ENCODE measurements at regions not wholly inside any gene's neighbourhood (a gene's known extent, or its start where the extent isn't known, plus 50 kb on each side); places are given as distances from the start of the nearest gene placed in this dataset.

DNA sequence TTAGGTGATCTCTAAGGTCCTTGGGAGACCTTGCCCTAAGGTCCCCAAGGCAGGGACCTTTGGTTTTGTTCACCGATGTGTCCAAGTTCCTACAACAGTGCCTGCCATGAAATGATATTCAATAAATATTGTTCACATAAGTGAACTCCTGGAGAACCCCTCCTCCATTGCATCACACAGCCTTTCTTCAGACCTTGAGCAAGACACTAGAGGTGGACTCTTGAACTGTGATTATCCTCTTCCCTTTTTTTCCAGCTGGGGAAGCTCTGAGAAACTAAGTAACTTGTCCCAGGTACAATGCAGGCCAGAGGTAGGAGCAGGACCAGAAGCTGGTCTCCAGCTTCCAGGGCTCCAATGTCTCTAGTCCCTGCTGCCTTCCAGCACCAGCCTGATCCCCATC, 76.6 kb upstream of the LMO1 start:
- no peak for DNase-seq

DNA sequence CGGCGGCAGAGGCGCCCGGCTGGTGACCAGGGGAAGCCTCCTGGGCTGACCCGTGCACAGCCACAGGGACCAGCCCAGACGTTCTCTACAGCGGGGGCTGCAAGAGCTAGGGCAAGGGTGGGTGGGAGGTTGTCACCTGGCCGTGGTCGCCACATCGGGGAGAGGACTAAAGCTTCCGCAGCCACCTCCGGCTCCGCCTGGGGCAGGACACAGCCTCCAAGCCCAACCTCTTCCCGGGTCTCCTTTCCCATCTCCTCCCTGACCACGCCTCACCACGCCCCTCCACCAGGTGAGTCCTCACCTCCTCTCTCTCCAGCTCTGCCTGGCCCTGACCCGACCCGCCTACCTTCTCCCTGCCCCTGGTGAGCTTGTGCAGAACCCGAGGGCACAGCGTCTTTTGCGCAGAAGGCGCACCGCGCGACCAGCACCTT, 75.9 kb upstream of the LMO1 start:
- DNase-seq: no peak

DNA sequence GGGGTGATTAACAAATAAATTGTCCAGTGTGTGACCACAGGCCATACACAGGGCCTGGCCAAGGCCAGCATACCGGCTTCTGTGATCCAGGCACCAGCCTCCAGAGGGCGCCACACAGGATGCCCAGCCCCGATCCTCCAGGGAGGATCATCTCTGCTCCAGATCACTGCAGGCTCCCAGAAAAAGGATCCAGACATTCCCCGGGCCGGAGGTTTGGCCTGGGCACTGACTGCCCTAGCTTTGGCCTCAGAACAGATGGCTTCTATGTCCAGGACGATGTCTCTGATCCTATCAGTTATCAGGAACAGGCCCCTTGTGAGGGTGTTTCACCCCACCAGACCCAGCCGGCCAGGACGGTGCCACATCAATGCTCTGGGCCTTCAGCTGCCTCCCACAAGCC, 74.5 kb upstream of the LMO1 start:
- no peak for DNase-seq

DNA sequence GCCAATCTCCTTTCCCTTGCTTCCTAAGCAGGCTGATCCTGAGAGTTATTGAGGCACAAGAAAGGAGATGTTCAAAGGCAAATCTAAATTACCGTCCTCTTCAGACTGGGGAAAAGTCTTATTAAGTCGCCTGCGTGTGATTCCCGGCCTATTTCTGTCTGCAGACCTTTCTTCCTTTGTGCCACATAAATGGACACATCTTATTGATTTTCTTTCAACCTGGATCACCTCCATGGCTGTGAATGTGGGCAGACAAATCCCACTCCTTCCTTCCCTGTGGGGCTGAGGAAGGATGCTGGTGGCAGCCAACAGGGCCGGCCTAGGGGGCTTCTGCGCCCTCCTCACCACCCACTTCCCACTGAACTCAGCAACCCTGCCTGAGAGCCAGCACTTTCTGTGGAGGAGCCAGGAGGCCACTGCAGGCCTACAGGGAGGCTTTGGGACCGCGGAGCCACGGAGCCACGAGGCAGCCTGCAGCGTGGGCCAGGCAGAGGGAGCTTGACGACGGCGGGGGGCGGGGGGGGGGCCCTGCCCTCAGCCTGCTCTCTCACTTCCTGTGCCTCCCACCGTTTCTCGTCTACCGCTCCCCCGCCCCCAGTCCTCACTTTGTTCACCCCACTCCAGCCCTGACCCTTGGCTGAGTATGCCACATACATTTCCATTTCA, 73.6 kb upstream of the LMO1 start:
- no peak for DNase-seq

DNA sequence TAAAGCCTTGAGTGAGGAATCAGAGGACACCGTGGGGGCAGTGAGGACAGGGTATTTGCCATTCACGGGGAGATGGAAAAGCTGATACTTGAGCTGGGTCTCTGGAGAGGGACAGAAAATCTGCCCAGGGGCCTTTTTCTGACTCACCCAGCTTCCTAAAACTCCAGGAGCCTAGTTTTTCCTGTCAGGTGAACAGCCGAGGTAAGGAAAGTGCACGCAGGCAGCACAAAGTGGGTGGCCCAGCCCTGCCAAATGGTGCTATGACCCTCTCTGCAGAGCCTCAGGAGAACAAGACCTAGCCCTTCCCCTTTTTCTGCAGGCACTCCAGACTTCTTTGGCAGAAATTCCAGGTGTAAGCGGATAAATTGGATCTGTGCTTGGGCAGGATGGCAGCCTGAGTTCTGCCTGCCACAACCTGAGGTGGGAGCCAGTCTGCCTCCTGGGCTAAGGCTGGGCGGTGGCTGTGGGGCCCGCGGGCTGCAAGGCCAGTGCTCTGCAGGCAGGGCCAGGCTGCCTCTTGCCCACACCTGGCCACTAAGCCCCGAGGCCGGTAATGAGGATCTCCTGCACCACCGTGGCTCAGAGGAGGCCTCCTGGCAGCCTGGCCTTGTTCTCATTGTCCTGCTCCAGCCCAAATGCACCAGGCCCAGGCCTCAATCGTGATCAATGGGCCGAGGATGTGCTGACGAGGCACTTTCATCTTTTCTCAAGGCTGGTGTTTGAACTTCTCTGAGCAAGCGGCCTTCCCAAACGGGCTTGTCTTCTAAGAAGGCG, 72.9 kb upstream of the LMO1 start:
- DNase-seq: no peak

DNA sequence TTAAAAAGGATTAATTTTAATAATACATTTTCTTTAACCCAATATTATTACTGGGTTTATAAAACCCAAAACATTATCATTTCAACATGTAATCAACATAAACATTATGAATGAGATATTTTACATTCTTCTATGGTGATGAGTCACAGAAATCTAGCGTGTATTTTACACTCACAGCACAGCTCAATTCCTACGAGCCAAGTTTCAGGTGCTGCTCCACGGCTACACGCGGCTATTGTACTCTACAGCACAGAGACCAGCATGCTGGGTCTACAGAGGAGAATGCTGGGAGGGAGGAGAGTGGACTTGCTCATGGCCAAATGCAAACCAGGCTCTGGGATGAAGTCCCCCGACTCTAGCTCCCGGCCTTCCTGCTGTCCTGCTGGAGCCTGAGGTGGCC, 72.0 kb upstream of the LMO1 start:
- DNase-seq: no peak

DNA sequence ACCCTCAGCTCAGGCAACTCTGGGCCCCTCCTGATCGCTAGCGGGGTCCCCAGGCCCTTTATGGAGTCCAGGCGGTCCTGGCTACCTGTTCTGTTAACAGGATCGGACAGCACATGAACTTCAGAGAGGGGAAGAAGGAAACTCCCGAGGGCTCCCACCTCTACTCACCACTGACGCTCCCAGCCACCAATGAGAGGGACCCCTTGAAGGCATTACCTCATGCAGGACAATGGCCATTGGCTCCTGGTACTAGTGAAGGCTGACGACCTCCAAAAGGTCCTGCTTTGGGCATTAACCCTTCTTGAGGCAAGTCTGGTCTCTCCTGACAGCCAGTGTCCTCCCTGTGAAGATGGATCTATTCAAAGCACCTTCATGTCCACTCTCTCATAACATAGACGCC, 71.5 kb upstream of the LMO1 start:
- no peak for DNase-seq

DNA sequence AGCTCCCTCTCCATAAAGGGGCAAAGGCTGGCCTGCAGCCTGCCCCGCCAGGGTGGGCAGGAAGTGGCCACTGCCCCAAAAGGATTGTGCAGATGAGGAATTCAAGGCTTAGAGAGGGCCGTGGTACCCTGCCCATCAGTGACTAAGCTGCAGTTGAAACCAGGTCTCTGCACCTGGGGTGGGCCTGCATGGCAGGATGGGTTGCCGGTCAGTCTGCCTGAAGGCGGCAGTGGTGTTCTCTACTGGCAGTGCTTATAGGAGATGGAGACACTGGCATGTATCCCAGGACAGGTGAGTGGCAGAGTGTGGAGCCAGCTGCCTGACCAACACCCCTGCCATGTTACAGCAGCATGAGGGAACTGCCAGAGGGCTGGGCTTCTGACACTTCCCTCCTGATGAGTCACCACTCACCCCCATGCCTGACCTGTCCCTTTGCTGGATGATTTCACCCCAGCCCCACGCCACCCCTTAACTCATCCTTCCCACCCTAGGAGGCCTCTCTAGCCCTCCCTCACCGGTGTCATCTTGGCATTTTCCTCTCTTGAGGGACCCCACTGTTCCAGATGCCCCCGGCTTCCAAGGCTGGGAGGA, 70.2 kb upstream of the LMO1 start:
- DNase-seq: no peak

DNA sequence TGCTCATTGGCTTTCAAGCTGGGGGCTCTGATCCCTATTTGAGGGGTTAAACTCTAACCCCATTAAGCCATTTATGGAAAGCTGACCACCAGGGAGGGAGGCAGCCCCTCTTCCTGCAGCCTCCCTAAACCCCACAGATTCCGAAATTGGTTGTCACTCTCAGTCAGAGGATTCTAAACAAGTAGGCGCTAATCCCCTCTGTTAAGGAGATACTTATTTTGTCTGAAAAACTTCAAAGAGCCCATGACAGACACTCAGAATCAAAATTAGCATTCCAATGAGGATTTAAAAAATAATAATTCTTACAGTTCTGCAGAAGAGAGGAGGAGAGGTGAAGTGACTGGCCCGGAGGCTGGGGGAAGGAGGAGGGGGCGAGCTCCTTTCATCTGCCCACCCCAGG, 69.7 kb upstream of the LMO1 start:
- no peak for DNase-seq

DNA sequence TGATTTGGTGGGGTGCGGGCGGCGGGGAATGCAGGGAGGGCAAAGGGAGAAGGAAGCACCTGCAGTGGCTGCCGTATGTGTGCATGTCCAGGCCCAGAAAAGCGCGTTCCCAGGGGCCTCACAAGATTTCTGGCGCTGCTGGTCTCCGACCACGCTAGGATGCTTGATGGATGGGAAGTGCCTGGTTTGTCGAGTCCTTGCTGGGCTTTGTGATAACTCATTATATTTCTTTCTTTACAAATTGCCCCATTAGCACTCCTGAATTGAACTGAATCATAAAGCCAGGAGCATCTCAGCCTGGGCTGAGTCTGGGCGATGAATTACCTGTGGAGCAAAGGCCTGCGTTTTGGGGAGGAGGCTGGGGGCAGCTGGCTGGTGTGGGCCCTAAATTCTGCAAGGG, 69.2 kb upstream of the LMO1 start:
- no peak for DNase-seq

DNA sequence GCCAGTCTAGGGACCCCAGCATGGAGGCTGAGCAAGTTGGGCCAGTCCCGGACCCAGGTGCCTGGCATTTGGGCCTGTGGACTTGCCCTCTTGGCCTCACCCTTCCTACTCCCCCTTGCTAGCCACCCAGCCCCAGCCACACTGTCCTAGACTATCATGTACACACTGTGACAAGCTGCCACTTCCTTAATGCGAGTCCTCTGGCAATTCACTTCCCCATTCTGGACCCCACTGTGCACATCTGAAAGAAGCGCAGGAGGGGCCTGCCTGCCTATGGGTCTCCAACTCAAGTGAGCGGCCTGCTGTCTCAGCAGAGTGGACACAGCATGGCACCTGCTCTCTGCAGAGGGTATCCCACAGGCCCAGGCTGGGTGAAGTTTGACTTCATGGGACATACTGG, 68.5 kb upstream of the LMO1 start:
- no peak for DNase-seq

DNA sequence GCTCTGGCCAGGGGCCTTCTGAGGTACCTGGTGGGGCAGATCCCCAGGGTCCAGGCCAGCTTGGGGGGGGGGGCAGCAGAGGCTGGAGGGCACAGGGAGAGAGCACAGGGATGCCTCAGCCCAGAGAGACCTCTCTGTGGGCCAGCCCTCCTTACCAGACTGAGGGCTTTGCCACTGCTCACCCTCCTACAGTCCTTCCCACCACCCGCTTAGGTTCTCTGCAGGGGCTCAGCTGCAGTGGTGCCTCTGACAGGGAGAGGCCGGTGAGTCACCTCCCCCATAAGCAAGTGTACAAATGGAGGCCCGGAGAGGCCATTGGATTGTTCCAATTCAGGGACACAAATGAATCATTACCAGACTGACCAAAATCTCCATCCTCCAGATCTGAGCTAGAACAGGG, 68.1 kb upstream of the LMO1 start:
- no peak for DNase-seq

DNA sequence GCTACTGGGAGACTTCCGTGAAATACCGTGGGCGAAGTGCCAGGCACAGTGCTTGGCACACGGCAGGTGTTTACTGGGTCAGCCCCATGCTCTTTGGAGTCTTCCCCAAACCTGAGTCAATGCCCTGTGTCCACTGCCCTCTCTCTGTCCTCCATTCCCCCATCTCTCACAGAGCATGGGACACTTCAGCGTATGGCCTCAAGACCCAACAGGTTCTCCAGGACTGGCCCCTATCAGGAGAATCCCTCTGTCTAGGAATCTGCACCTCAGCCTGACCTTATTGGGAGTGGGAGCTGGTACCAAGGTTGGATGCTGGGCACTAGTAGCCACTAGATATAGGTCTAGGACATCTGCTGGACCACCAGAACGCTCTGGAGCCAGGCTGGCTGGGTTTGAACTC, 67.2 kb upstream of the LMO1 start:
- no peak for DNase-seq

DNA sequence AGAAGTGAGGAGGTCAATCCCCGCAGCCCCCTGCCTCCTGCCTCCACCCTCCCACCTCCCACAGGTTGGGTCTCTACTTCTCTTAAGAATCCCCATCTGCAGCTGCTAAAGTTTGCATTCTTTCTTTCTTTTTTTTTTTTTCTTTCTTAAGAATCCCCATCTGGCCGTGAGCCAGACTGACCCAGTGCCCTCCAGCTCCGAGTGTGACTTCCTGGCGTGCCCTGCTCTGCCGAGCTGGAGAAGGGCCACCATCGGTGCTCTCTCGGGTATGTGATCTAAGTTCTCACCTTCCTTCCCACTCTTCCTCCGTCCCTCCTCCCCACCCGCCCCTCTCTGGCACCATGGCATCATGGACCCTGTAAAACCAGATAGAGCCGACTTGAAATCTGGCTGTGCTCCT, 66.7 kb upstream of the LMO1 start:
- DNase-seq: no peak

DNA sequence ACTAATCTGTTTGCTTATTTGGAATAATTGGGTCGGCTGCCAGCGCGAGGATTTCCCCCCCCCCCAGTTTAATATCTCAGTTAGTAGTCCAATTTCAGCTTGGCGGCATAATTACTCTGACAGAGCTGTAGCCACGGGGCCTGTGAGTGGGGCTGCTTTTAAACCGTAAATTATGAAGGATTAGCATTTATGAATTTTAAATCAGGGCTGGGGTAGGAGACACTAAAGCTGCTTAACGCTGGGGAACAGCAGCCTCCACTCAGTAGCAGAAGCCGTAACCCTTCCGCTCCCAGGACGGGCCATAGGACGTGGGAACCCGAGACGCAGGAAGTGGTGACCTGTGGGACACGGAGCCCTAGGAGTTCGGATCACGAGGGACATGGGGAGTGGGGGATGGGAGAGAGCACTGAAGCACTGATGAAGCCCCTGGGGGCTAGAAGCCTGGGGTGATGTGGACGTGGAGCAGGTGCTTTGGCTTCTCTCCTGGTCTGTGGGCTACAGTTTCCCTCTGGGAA, 66.2 kb upstream of the LMO1 start:
- DNase-seq: no peak

DNA sequence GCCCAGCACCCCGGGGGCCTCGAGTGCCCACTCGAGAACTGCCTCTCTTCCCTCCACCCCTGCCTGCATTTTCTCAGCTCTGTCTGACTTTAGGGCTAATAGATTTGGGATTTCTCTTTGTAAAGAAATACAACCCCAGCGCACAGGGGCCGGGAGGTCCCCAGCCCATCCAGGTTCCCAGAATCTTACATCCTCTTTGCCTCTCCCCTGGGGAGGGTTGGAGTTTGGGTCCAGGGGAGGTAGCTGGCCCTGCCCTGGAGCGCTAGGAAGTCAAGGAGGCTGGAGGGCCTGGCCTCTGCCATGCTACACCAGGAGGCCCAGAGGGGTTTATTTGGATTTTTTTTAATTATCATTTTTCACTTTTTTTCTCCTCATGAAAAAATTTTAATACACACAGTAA, 65.7 kb upstream of the LMO1 start:
- no peak for DNase-seq

DNA sequence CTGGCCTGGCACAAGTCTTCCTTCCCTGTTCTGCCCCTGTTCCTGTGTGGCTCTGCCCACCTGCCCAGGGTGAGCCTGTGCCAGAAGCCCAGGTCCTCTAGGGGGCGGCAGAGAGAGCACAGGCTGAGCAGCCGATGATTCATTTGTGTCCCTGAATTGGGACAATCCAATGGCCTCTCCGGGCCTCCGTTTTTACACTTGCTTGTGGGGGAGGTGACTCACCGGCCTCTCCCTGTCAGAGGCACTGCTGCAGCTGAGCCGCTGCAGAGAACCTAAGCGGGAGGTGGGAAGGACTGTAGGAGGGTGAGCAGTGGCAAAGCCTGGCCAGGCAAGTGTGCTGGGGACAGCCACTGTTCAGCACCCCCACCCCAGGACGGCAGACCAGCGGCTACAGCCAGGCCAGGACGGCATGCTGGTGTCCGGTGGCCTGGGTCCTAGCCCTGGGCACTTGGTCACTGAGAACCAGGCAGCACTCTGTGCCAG, 65.2 kb upstream of the LMO1 start:
- DNase-seq: peak; percentile 54

DNA sequence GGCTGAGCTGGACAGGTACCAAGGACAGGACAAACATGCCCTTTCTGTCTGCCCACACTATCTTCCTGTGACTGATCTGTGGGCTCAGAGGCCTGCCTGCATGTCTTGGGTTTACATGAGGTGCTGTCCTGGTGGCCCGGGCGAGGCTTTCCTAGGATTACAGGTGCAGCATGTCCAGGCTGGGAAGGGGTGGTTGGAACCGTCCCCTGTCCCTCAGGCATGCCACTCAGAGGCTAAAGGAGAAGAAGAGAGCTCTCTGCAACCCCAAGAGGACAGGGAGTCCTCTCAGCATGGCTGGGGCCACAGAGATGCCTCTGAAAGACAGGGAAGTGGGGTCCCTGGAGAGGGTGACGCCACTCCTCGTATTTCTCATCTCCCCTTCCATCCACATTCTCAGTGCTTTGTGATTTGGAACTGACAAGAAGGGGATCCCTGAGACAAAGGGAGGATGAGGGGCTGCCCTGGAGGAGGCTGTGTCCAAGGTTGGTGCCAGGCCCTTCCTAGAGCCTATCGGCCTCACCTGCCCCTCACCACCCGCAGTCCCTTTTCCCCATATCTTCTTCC, 64.6 kb upstream of the LMO1 start:
- no peak for DNase-seq

DNA sequence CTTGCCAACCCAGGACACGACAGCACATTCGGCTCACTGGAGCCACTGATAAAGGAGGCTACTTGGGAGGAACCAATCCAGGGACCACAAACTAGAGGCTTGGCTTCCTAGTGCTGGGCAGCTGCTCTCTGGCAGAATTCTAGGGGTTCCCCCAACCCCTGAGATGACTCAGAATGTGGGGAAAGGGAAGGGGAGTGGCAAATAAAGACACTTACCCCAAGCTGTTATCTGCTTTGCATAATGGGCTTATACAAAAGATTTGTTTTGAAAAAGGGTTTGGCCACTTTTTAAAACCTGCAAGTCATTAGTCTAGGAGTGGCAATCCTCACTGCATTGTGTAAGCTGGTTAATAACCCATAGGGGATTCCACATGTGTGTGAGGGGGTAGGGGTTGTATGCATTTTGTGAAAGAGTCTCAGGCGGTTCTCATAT, 64.1 kb upstream of the LMO1 start:
- DNase-seq: no peak

DNA sequence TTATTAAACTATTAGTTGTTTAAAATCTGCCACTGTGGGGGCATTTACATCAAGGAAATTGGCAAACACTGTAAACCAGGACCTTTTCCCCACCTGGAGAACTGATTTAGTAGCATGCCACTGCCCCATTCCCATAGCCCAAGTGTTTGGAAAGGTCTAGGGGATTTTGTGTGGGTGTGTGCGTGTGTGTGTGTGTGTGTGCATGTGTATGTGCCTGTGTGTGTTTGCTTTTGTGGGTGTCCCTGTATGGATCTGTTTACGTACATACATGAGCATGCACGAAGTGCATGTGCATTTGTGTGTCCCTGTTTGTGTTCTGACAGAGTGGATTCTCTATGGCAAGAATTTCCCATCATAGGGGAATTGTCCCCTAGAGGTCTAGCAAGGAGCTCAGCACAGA, 62.7 kb upstream of the LMO1 start:
- no peak for DNase-seq

DNA sequence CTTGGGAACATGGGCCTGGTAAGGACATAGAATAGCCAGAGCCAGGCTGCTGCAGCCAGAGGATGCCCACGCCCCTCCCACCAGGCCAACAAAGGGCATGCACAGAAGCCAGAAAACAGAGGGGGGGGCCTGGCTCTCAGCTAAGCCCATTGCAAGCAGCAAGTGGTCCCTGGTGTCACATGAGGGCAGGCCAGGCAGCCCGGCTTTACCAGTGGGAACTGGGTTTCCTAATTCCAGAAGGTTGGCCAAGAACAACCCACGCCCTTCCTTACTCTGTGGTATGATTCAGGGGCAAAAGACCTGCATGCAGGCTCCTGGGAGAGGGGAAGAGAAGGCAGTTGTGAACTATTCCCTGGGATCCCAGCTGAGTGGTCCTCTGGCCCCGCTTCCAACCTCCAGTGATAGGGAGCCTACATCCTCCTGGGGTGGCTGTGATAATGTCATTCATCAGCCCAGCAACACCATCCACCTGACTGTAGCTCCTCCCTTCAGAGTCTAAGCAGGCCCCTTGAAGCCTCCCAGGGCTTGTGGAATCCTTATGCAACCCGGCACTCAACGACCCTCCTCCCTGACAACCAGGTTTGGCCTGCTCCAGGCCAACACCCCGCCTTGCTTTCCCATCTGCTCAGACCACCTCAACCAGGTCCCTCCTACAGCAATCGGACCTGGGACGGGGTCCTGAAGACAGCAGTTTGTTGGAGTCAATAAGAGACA, 62.1 kb upstream of the LMO1 start:
- no peak for DNase-seq

DNA sequence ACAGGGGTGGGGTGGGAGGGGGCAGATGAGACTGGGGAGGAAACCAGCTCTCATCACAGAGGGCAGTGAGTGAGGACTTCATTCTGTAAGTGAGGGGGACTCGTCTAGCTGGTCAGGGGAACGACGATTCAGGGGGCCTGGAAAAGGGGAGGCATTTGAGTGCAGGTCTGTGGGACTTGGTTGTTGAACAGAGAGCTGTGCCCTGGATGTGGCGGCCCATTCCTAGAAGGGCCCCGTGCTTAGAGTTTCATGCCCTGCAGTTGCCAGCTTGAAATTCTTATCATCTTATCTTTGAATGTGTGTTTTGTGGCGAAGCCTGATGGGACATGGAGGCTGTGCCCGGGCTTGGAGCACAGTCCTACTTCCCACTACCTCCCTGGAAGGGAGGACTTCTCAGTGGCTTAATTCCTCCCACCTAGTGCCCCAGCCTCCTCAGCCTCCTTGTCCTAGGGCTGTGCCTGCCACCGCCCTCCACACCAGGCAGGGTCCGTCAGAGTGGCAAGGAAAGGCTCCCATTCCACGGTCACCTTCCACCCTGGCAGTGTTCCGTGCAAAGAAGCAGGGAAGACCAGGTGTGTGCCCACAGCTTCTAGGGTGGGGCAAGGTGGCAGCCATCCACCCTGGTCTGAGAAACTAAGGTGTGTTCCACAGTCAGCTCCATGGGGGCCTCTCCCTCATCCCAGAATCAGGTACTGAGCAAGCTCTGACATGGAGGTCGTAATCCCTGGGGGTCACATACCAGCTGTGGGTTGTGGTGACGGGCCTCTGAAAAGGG, 59.7 kb upstream of the LMO1 start:
- DNase-seq: no peak

Measured in right forelimb (tissue), 1 donor.